H1 (cell line): ENCODE measurements at regions not wholly inside any gene's neighbourhood (a gene's known extent, or its start where the extent isn't known, plus 50 kb on each side); places are given as distances from the start of the nearest gene placed in this dataset.

Source experiments
- BRCA1 ChIP-seq: IDR thresholded peaks from 2 replicates; pipeline ENCODE4 v1.6.1; 2012; ENCODE audit warnings: low read depth, low read length, improper control_type of control experiment
- CHD7 ChIP-seq: fragments of 300-600 bp; sonication (generic); IDR thresholded peaks from 2 replicates; pipeline ENCODE4 v1.7.1; 2012; ENCODE audit warnings: low read length, moderate library complexity, mild to moderate bottlenecking, inconsistent platforms; ENCODE audit not compliant: insufficient replicate concordance
- EGR1 ChIP-seq: IDR thresholded peaks from 2 replicates; pipeline ENCODE4 v1.6.1; 2011; ENCODE audit warnings: low read depth, low read length, borderline replicate concordance
- TBP ChIP-seq: IDR thresholded peaks from 2 replicates; pipeline ENCODE4 v1.6.1; 2011; ENCODE audit warnings: low read depth, low read length, improper control_type of control experiment

GRCh38 chr12:90790747-90791146 is 164.2 kb downstream of the CCER1 start (continued):
- TF ChIP-seq CHD7 (no peak), BRCA1 (no peak), EGR1 (no peak), TBP (no peak)
- TF ChIP-seq, all 59 proteins: peak for 0
